H1 (cell line): ENCODE measurements at regions not wholly inside any gene's neighbourhood (a gene's known extent, or its start where the extent isn't known, plus 50 kb on each side); places are given as distances from the start of the nearest gene placed in this dataset.

Source experiments
- CTCF ChIA-PET: fragments of 300-600 bp; sonication (Branson Sonifier 250); formaldehyde crosslinking; loops from one replicate; lab custom pipeline; 2021; ENCODE audit not compliant: partially characterized antibody; lab: Charles Lee
- POLR2A ChIA-PET: fragments of 300-600 bp; sonication (Branson Sonifier 250); formaldehyde crosslinking; loops from one replicate; lab custom pipeline; 2021; ENCODE audit warnings: inconsistent platforms; ENCODE audit not compliant: partially characterized antibody; lab: Charles Lee
- DNase-seq, 2 experiments: peaks; one replicate each; pipeline versions ENCODE4 v3.0.0 to v3.0.0-alpha.2; 2010 to 2022; ENCODE audit warnings: low spot score in 2 of 2, low read depth in 1 of 2, mixed read lengths in 1 of 2
- FAIRE-seq: peaks from 2 replicates; lab custom pipeline; 2011; peaks lifted over from hg19 to GRCh38; lab: Jason Lieb, UNC
- H2AFZ ChIP-seq: 2 replicates; pipeline ENCODE4 v1.8.1; 2012; ENCODE audit warnings: low read length, inconsistent platforms
- H2AK5ac ChIP-seq: 2 replicates; pipeline ENCODE4 v1.6.1; 2013; ENCODE audit warnings: low read depth, low read length
- H2BK120ac ChIP-seq: replicated peaks from 2 replicates; pipeline ENCODE3; 2013; ENCODE audit warnings: low read depth, low read length, inconsistent platforms
- H2BK12ac ChIP-seq: 2 replicates; pipeline ENCODE4 v1.6.1; 2013; ENCODE audit warnings: low read depth, low read length
- H2BK15ac ChIP-seq: 2 replicates; pipeline ENCODE4 v1.6.1; 2013; ENCODE audit warnings: low read length
- H2BK20ac ChIP-seq: 2 replicates; pipeline ENCODE4 v1.6.1; 2013; ENCODE audit warnings: low read length
- H2BK5ac ChIP-seq: 2 replicates; pipeline ENCODE4 v1.6.1; 2013; ENCODE audit warnings: low read depth, low read length
- H3K14ac ChIP-seq: 2 replicates; pipeline ENCODE4 v1.6.1; 2013; ENCODE audit warnings: inconsistent platforms; ENCODE audit not compliant: insufficient read length
- H3K18ac ChIP-seq: 2 replicates; pipeline ENCODE4 v1.6.1; 2013; ENCODE audit warnings: low read length; ENCODE audit errors: extremely low read depth
- H3K23ac ChIP-seq: 2 replicates; pipeline ENCODE4 v1.6.1; 2013; ENCODE audit warnings: inconsistent platforms; ENCODE audit not compliant: insufficient read length
- H3K23me2 ChIP-seq: 2 replicates; pipeline ENCODE4 v1.6.1; 2013; ENCODE audit warnings: low read depth, low read length
- H3K27ac ChIP-seq: 2 replicates; pipeline ENCODE4 v1.6.1; 2011; ENCODE audit warnings: low read depth, low read length, inconsistent platforms
- H3K27me3 ChIP-seq, 4 experiments: replicated peaks in 1 of 4; 1 replicate in 1 of 4; 2 replicates in 3 of 4; pipeline versions ENCODE4 v1.6.1 to v1.8.1; 2011 to 2013; ENCODE audit warnings: low read length in 3 of 4, mild to moderate bottlenecking in 3 of 4, inconsistent platforms in 2 of 4, mixed read lengths in 2 of 4, moderate library complexity in 1 of 4; ENCODE audit not compliant: control insufficient read depth in 3 of 4, insufficient read depth in 3 of 4; ENCODE audit errors: extremely low read depth in 1 of 4
- H3K36me3 ChIP-seq, 4 experiments: 2 replicates each; pipeline versions ENCODE4 v1.6.1 to v1.8.1; 2011 to 2013; ENCODE audit warnings: mild to moderate bottlenecking in 4 of 4, low read length in 3 of 4, moderate library complexity in 2 of 4, control low read depth in 1 of 4, inconsistent platforms in 1 of 4; ENCODE audit not compliant: insufficient read depth in 4 of 4, control insufficient read depth in 2 of 4
- H3K4ac ChIP-seq: replicated peaks from 2 replicates; pipeline ENCODE3; 2013; ENCODE audit warnings: low read length, low read depth, mixed read lengths, inconsistent platforms; ENCODE audit not compliant: insufficient read length
- H3K4me1 ChIP-seq, 4 experiments: replicated peaks in 1 of 4; 1 replicate in 1 of 4; 2 replicates in 3 of 4; pipeline versions ENCODE4 v1.6.1 to v1.8.1; 2011 to 2013; ENCODE audit warnings: low read length in 3 of 4, inconsistent platforms in 2 of 4, mixed read lengths in 1 of 4; ENCODE audit not compliant: insufficient read depth in 4 of 4, control insufficient read depth in 3 of 4
- H3K4me2 ChIP-seq, 2 experiments: 2 replicates each; pipeline versions ENCODE4 v1.6.1 to v1.8.1; 2011 to 2013; ENCODE audit warnings: low read depth in 2 of 2, low read length in 2 of 2, control low read depth in 1 of 2, inconsistent platforms in 1 of 2, mild to moderate bottlenecking in 1 of 2; ENCODE audit not compliant: insufficient read depth in 1 of 2
- H3K4me3 ChIP-seq, 4 experiments: fragments of 200-600, 300-600 bp in 1 of 4; sonication (generic), shearing (Covaris generic), sonication (Bioruptor Twin) in 1 of 4; 2 replicates each; pipeline versions ENCODE4 v1.5.1 to v1.8.1; 2011 to 2016; ENCODE audit warnings: low read length in 4 of 4, low read depth in 3 of 4, control low read depth in 2 of 4, inconsistent platforms in 2 of 4, mild to moderate bottlenecking in 2 of 4, mixed read lengths in 1 of 4, moderate library complexity in 1 of 4; ENCODE audit not compliant: insufficient read depth in 2 of 4; ENCODE audit errors: extremely low read depth in 1 of 4
- H3K56ac ChIP-seq: replicated peaks from 2 replicates; pipeline ENCODE3; 2013; ENCODE audit warnings: low read depth, mild to moderate bottlenecking, mixed read lengths, low read length, inconsistent platforms; ENCODE audit not compliant: insufficient read length
- H3K79me1 ChIP-seq: 2 replicates; pipeline ENCODE4 v1.6.1; 2013; ENCODE audit warnings: low read depth, low read length, control low read depth
- H3K79me2 ChIP-seq, 2 experiments: 2 replicates each; pipeline versions ENCODE4 v1.6.1 to v1.8.1; 2012 to 2013; ENCODE audit warnings: low read length in 2 of 2, mild to moderate bottlenecking in 2 of 2, inconsistent platforms in 1 of 2; ENCODE audit not compliant: insufficient read depth in 2 of 2, control insufficient read depth in 1 of 2
- H3K9ac ChIP-seq, 4 experiments: replicated peaks in 1 of 4; 1 replicate in 1 of 4; 2 replicates in 3 of 4; pipeline versions ENCODE4 v1.6.1 to v1.8.1; 2011 to 2013; ENCODE audit warnings: low read depth in 3 of 4, low read length in 3 of 4, control low read depth in 2 of 4, mild to moderate bottlenecking in 2 of 4, moderate library complexity in 2 of 4, inconsistent platforms in 1 of 4; ENCODE audit errors: extremely low read depth in 1 of 4
- H3K9me3 ChIP-seq, 2 experiments: 2 replicates each; pipeline versions ENCODE4 v1.6.1 to v1.8.1; 2012 to 2013; ENCODE audit warnings: mild to moderate bottlenecking in 2 of 2, moderate library complexity in 2 of 2, control low read depth in 1 of 2, inconsistent platforms in 1 of 2, low read depth in 1 of 2, low read length in 1 of 2, mixed read lengths in 1 of 2; ENCODE audit not compliant: insufficient read depth in 2 of 2
- H4K20me1 ChIP-seq, 2 experiments: replicated peaks in 1 of 2; 2 replicates each; pipeline versions ENCODE3 to v1.8.1; 2011 to 2013; ENCODE audit warnings: inconsistent platforms in 2 of 2, low read length in 2 of 2, mild to moderate bottlenecking in 1 of 2; ENCODE audit not compliant: insufficient read depth in 2 of 2, control insufficient read depth in 1 of 2
- H4K5ac ChIP-seq: 2 replicates; pipeline ENCODE4 v1.6.1; 2013; ENCODE audit warnings: low read length, low read depth, mixed read lengths, inconsistent platforms; ENCODE audit not compliant: insufficient read length
- H4K8ac ChIP-seq: 2 replicates; pipeline ENCODE4 v1.8.0; 2013; ENCODE audit warnings: mild to moderate bottlenecking, moderate library complexity, low read length, inconsistent platforms; ENCODE audit not compliant: insufficient read depth; ENCODE audit errors: extremely low read depth
- H4K91ac ChIP-seq: replicated peaks from 2 replicates; pipeline ENCODE3; 2013; ENCODE audit warnings: low read length, mixed read lengths, inconsistent platforms; ENCODE audit not compliant: insufficient read length
- BACH1 ChIP-seq: IDR thresholded peaks from 2 replicates; pipeline ENCODE4 v1.6.1; 2012; ENCODE audit warnings: low read length, improper control_type of control experiment
- BRCA1 ChIP-seq: IDR thresholded peaks from 2 replicates; pipeline ENCODE4 v1.6.1; 2012; ENCODE audit warnings: low read depth, low read length, improper control_type of control experiment
- CHD2 ChIP-seq: IDR thresholded peaks from 2 replicates; pipeline ENCODE4 v1.6.1; 2012; ENCODE audit warnings: low read length, improper control_type of control experiment
- EP300 ChIP-seq, 2 experiments: IDR thresholded peaks; 1 replicate in 1 of 2; 2 replicates in 1 of 2; pipeline ENCODE4 v1.6.1; 2011 to 2012; ENCODE audit warnings: low read depth in 2 of 2, low read length in 2 of 2, mild to moderate bottlenecking in 2 of 2, borderline replicate concordance in 1 of 2, inconsistent platforms in 1 of 2, moderate library complexity in 1 of 2
- EZH2 ChIP-seq: fragments of 200-600 bp; sonication (generic); IDR thresholded peaks from 2 replicates; pipeline ENCODE4 v1.7.1; 2012; ENCODE audit warnings: low read depth, mild to moderate bottlenecking, moderate library complexity, low read length, inconsistent platforms; ENCODE audit not compliant: severe bottlenecking
- FOSL1 ChIP-seq: IDR thresholded peaks from 2 replicates; pipeline ENCODE4 v1.6.1; 2011; ENCODE audit warnings: mild to moderate bottlenecking, low read depth, low read length, moderate library complexity; ENCODE audit not compliant: insufficient read depth
- MAFK ChIP-seq: IDR thresholded peaks from 2 replicates; pipeline ENCODE4 v1.6.1; 2012; ENCODE audit warnings: low read depth, mild to moderate bottlenecking, improper control_type of control experiment, low read length
- NANOG ChIP-seq: IDR thresholded peaks from 2 replicates; pipeline ENCODE4 v1.6.1; 2011; ENCODE audit warnings: low read length, low read depth, mild to moderate bottlenecking, inconsistent platforms; ENCODE audit not compliant: insufficient read depth, poor library complexity, severe bottlenecking
- PHF8 ChIP-seq: fragments of 200-600 bp; sonication (generic); conservative IDR thresholded peaks from 2 replicates; pipeline ENCODE4 v1.7.1; 2012; ENCODE audit warnings: low read depth, mild to moderate bottlenecking, inconsistent platforms, low read length, moderate library complexity
- RNF2 ChIP-seq: fragments of 200-900, 300-1000 bp; sonication (generic); IDR thresholded peaks from 2 replicates; pipeline ENCODE4 v1.7.1; 2016; ENCODE audit warnings: borderline replicate concordance, low read depth, mild to moderate bottlenecking, antibody characterized with exemption, low read length; ENCODE audit not compliant: poor library complexity, severe bottlenecking; ENCODE audit errors: missing control alignments
- SIX5 ChIP-seq: IDR thresholded peaks from 2 replicates; pipeline ENCODE4 v1.6.1; 2011; ENCODE audit warnings: mild to moderate bottlenecking, low read depth, low read length
- SP4 ChIP-seq: IDR thresholded peaks from 2 replicates; pipeline ENCODE4 v1.6.1; 2012; ENCODE audit warnings: low read length, inconsistent platforms
- SUZ12 ChIP-seq: fragments of 200-600 bp; sonication (generic); IDR thresholded peaks from 2 replicates; pipeline ENCODE4 v1.6.1; 2012; ENCODE audit warnings: mild to moderate bottlenecking, inconsistent platforms, low read length, moderate library complexity, mixed read lengths
- WGBS, 2 experiments: shearing (Covaris generic) in 1 of 2; methylation state at CpG; one replicate each; pipeline versions ENCODE4 v1.1.6 to v1.1.7; 2013 to 2015; ENCODE audit warnings: low lambda C conversion rate in 2 of 2, mixed read lengths in 2 of 2, inconsistent platforms in 1 of 2, low coverage in 1 of 2, missing lambda C conversion rate in 1 of 2; ENCODE audit not compliant: insufficient replicate concordance in 2 of 2, insufficient coverage in 1 of 2, insufficient read length in 1 of 2; ENCODE audit errors: extremely low coverage in 1 of 2, missing lambda C conversion rate in 1 of 2; 5-methylcytosine and 5-hydroxymethylcytosine counted together

GRCh38 chr4:1568855-1569460 lies 115.2 kb downstream of the FAM53A start:
- Histone ChIP-seq H4K20me1 (peaks cover 0 to 4% of the 10 kb centered on the region in 2 experiments), H3K18ac (no peak overlapping the region; the same call in 1 of the 2 replicates), H3K4me1 (peaks cover 2 to 35% (median 26%) of the 10 kb centered on the region in 4 experiments), H3K23me2 (peaks cover 10% of the 10 kb centered on the region; the same call in 1 of the 2 replicates), H3K14ac (no peak overlapping the region), H3K36me3 (no peaks in the 10 kb centered on the region), H3K4me3 (no peak overlapping the region), H2BK12ac (peak overlapping the region; percentile 87; the same call in 1 of the 2 replicates), H4K5ac (no peak overlapping the region), H2AFZ (no peak overlapping the region), H4K8ac (peak overlapping the region; percentile 16; the same call in 1 of the 2 replicates), H2BK120ac (no peak overlapping the region), H3K9ac (no peak overlapping the region), H2AK5ac (no peak overlapping the region), H2BK15ac (no peak overlapping the region), H3K27ac (no peak overlapping the region), H3K79me1 (peaks cover 2% of the 10 kb centered on the region; the same call in 1 of the 2 replicates), H3K56ac (no peak overlapping the region), H2BK5ac (no peak overlapping the region), H3K4ac (no peak overlapping the region), H3K4me2 (no peak overlapping the region), H3K23ac (no peak overlapping the region), H3K27me3 (no peaks in the 10 kb centered on the region; a peak in 1 of 7 replicates), H3K79me2 (no peaks in the 10 kb centered on the region), H4K91ac (no peak overlapping the region), H2BK20ac (no peak overlapping the region), H3K9me3 (no peaks in the 10 kb centered on the region)
- ChIA-PET CTCF (interaction anchor here (0.8 to 2.1 kb wide), 5 partner anchors 11 to 190 kb away, joined by 3 to 8 read pairs (median 5); no protein-coding TSS in a partner anchor), POLR2A (interaction anchor here (0.9 kb wide), 1 partner anchor 9 kb away, joined by 4 read pairs; no protein-coding TSS in a partner anchor)
- FAIRE-seq (no peak), DNase-seq (no peak)
- WGBS, 2 experiments: 90% methylated on average over 30 of the region's 31 CpGs; no CpG with 5 or more reads in 1 of the 2 experiments
- TF ChIP-seq BACH1: no peak
- TF ChIP-seq FOSL1: no peak
- TF ChIP-seq MAFK: no peak
- no peak for TF ChIP-seq SP4
- no peak for TF ChIP-seq NANOG
- TF ChIP-seq BRCA1: no peak
- TF ChIP-seq EP300 (IDR thresholded peaks at IDR 0.05; ENCODE audit: borderline replicate concordance in 1 of 2, low read depth in 2 of 2, low read length in 2 of 2): no peak
- TF ChIP-seq CHD2: no peak
- no peak for TF ChIP-seq SUZ12
- no peak for TF ChIP-seq EZH2
- TF ChIP-seq SIX5: no peak
- no peak for TF ChIP-seq RNF2
- no peak for TF ChIP-seq PHF8
